NCI-H82 treated with DMSO at 0.1 percent for 48 hours (cell line): ENCODE measurements at regions not wholly inside any gene's neighbourhood (a gene's known extent, or its start where the extent isn't known, plus 50 kb on each side); places are given as distances from the start of the nearest gene placed in this dataset.

Experiments
- DNase-seq: peaks from one replicate; lab custom pipeline; 2025; ENCODE audit not compliant: unreplicated experiment; lab: John Stamatoyannopoulos, UW

- no peak for DNase-seq
These were observed 431.8 kb upstream of the HSF2 start for GRCh38 chr6:121967631-121968030.

DNA sequence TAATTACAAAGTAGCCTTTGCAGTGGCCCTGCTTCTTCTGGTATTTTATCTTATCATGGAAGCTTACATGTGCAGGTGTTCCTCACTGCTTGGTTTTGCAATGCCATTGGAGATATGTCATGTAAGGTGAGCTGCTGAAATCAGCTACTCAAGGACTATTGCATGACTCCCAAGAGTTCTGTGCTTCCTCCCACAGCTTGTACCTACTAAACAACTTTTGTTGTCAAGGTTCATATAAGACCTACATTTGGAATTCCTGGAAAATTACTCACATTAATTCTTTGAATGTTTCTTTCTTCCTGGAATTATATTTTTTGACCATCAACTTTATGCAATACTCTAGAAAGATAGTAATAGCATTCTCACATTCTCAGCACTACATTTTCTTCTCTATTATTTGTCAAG, 427.5 kb upstream of the HSF2 start:
- DNase-seq = no peak

DNA sequence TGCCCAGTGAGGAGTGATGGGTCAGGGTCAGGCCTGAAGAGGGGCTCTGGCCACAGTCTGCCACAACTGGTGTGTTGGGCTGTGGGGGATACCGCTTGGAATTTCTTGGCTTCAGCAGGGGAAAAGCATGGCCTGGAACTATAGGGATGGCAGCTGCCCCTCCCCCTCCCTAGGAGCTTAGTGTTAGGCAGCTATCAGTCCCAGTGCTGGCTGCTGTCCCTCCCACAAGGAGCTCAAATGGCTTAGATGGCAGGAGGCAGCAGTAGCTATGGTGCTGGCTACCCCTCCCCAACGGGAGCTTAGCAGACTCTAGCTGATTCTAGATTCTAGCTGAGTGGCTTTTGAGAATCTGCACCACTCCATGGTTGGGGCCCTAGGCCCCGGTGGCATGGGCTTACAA, 414.5 kb upstream of the HSF2 start:
- DNase-seq = no peak

DNA sequence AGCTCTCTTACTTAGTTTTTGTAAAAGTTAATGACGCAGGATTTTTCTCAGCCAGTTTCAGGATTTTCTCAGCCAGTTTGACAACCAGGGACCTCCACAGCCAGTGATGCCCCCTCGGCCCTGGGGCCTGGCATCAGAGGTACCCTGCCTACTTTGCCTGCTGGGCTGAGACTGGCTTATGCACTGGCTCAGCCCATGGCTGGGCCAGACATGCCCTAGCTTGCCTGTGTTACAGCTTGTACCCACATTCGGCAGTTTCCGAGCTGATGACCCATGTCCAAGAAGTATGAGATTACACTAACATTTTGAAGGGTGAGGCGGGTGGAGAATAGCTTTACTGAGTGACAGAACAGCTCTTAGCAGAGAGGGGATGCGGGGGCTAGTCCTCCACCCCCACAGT, 406.1 kb upstream of the HSF2 start:
- no peak for DNase-seq

DNA sequence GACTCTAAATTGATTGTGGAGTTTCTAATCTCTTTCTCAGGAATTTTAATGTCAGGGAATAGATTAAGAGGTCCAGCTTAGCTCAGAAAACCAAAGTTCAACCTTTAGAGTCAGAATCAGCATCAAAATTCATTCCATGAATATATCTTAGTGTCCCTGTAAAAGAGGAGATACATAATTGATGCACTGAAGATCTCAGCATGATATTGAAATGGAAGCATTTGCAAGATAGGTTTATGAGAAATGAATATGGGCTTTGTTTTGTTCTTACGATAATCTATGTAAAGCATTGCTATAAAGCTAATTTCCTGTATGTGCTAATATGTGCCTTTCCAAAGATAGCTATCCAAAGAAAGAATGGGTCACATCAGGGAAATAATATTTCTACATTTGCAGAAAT, 404.5 kb upstream of the HSF2 start:
- DNase-seq = no peak

DNA sequence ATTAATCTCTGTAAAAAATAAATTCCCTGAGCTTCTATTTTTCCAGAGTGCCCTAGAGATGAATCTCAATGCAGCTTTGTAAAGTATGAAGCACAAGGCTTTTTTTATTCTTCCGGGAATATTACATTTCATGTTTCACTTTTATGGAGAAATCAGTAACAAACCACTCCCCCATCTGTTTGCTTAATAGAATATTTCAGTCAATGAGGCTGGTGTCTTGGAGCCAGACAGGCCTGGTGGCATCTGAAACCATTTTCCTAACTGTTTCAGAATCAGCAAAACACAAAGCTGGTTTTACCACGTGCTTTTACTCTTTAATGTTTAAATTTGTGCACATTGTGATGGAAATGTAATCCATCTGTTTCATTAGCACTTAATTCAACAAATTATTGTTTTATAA, 400.8 kb upstream of the HSF2 start:
- no peak for DNase-seq

DNA sequence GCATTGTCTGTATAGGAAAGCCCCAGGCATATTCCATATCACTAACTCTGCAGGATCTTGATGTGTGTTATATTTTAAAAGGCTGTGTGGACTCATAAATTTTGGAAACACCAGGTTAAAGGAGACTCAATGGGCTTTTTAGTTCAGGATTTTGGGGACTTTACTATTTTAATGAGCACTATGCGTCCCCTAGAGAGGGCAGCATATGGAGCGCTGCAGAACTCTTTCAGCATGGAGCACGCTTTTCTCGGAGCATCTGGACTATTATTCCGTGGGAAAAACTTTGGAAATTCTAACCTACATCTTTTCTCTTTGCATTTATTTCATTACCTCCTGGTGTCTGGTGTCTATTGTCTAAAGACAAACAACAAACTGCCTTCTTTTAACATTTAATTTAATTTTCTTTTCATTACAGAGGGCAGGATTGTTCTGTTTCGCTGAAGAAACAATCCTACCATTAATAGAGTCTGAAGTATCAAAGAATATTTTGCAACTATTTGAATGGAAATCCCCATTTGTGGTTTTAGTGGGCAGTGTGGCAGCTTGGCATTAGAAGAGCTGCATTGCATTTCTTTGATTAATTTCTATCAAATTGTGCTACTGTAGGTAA, 399.9 kb upstream of the HSF2 start:
- DNase-seq = no peak

DNA sequence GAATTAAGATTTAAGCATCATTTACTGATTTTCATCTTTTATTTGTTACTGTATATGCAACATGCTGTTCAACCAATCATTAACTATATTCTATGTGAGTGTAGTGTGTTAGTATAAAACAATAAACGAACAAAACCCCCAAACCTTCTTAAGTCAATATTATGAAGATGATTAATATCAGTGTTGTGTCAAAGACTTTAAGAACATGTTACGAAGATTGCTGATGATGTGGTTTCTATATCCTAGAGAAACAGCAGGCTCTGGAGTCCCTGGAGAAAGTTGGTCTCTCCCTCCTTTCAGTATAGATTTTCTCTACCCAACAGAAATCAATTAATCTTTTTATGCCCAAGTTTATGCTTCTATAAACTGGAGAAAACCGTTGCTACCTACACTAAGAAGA, 393.8 kb upstream of the HSF2 start:
- no peak for DNase-seq

GRCh38 chr6:122007339-122007738, 392.1 kb upstream of the HSF2 start:
- DNase-seq = no peak

DNA sequence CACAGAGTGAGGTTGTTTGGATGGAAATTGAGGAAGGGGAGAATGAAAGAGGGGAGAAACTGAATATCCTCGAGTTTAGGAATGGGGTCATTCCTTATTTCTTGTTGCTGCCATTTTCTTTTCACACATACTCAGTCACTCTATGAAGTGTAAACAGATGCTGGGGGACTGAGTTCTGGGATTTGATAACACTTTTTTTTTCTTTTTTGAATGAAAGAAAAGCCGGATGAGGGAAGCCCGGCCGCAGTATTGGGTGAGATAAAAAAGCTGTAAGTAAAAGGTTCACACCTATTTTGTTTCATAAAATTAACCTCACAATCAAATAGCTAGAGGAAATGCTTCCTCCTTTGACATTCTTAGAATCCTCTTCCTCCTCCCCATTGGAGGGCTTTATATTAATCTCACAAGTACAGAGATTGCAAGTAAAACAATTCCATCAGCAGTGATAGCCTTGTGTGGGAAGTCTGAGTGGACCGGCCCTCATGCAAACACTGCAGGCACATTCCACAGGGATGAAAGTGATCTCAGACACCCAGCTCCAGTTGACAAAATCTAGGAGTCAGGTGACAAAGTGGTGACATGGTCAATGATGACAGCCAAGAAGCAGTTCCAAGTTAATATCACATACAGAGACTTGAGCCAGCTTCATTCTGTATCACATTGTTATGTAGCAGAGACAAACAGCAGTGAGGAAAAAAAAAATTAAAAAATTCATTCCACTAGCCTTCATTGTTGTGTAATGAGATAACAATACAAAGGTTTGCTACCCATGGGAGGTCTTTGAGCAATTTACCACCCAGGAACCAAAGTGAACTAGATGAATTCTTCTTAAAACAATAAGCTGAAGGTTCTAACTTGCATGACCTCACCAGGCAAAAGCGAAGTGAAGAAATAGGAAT, 391.1 kb upstream of the HSF2 start:
- DNase-seq = no peak

GRCh38 chr6:122009000-122009350, 390.5 kb upstream of the HSF2 start:
- DNase-seq = no peak

- DNase-seq = no peak
These were observed 386.9 kb upstream of the HSF2 start for GRCh38 chr6:122012578-122012977.

- DNase-seq = no peak
These were observed 384.5 kb upstream of the HSF2 start for GRCh38 chr6:122014961-122015360.

GRCh38 chr6:122020588-122021264, 378.7 kb upstream of the HSF2 start:
- no peak for DNase-seq

DNA sequence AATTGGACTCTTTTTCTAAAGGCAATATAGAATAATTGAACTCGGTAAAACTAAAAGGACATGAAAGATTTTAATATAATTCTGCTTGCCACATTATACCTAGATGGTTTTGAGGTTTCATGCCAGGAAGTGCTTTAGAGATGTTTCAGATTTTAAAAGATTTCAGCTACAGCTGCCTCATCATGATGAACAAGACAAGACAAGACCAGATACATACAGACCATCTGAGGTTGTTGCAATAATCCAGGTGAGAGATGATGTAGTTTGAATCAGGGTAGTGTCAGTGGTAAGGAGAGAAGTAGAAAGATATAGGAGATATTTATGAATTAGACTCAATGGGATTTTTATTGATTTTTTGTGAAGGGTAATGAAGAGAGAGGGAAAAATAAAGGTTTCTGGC, 374.3 kb upstream of the HSF2 start:
- no peak for DNase-seq

DNA sequence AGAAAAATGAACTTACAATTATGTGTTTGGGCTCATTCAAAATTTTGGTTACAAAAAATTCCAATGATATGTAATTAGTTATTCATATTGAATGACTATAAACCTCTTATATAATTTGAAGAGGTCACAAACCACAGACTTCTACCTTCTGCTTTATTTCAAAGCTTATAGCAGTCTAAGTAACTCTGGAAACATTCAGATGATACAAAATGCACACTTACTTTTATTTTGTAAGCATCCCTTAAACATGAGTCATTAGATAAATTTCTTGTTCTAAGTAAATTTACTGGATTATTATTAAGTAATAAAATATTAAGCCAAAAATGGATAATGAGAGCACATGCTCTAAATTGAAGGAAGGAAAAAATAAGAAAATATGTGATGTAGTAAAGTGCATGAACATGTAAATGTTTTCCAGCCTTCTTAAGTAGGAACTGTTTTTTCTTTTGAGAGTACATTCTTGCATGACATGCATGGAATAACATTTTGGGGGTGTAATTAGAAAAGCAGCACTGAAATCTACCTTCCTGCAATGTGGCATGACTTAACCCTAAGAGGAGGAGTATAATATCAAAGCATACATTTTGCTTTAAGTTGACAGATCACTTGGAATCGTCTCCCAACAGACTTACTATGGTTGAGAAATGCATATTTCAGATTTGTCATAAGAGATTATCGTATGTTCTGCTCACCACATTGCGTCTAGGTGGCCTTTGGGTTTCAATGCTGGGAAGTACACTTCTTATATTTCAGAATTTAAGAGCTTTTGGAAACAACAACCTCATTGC, 372.7 kb upstream of the HSF2 start:
- no peak for DNase-seq

DNA sequence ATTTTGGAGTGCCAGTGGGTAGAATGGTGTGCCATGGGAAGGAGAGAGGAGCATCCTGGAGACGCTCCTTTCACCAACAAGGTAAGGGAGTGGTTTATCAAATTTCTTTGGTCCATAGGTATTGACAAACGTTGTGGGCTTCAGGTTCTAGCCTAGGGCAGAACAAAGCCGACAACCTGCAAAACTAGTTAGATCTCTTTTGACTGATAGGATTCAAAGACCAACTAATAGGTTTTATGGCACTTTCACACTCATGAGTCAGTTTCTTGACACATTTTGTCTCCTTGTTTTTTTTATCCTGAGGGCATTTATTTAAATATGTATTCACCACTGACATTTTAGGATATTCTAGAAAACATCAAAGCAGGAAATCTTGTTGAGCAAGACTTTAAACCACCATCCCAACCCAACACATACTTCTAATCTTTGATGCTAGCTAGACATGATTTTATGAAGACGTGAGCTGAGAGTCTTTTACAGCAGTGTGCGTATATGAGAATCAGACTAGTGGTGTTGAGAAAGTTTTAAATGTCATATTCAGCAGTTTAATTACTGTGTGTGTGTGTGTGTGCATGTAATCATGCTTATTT, 370.4 kb upstream of the HSF2 start:
- no peak for DNase-seq

DNA sequence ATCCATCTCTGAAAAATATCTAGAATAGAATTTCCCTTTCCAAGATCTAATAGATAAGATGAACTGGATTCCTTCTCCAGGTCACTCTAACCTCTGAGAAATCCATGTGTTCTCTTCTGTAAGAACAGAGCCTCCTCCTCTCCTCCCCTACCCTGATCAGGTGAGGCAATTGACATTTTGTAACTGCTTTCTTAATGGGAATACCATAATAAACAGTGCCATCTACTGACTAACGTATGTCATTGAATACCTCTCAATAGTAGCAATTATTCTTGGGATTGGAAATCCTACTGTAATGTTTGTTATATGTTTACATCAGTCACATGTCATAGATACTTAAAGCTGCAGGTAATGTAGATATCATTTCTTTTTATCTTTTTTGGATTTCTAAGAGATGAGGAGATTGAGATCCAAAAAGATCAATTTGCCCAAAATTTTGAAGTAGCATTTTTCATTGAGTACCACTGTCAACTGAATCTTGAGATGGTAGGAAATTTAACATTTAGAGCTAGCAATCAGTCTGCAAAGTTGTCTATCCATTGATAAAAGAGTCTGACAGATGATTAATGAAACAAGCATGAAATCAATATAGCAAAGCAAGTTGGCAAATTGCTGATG, 365.8 kb upstream of the HSF2 start:
- DNase-seq = peak; percentile 24

DNA sequence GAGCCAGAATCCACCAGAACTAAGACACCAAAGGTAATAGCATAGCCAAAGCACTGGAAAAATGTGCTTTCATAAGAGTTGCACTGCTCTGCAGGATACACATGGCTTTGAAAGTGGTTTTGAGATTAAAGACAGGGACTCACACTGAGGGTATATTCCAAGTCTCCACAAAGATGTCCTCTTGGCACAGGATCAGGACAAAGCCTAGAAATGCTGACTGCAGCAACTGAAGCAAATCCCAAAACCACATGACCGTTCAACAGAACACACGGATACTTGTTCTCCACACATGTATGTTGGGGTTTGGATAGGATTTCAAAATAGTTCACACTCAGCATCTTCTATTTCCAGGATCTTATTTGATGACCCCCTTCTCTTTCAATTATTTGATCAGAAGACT, 364.3 kb upstream of the HSF2 start:
- DNase-seq = no peak

DNA sequence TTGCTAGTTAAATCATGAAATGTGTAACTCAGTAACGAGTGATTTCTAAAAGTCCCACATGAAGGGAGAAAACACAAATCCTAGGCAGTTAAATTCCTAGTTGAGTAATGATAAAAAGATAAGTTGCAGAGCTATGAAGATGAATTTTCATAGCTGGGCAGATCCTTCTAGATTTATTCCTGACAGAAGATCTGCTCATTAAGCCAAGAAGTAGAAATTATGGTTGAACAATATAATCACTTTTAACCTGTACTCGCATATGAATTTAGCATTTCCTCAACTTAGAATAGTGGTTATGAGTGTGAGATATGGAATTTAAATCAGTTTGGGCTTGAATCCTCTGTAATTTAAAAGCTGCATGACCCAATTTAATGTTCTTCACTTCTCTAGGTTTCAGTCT, 359.2 kb upstream of the HSF2 start:
- DNase-seq = no peak

- no peak for DNase-seq
These were observed 357.1 kb upstream of the HSF2 start for GRCh38 chr6:122042380-122042779.
